ENCODE measurements at regions not wholly inside any gene's neighbourhood (a gene's known extent, or its start where the extent isn't known, plus 50 kb on each side); places are given as distances from the start of the nearest gene placed in this dataset.

- no peak overlapping the region for H3K4me3 ChIP-seq
- TF ChIP-seq, protein P1, sequence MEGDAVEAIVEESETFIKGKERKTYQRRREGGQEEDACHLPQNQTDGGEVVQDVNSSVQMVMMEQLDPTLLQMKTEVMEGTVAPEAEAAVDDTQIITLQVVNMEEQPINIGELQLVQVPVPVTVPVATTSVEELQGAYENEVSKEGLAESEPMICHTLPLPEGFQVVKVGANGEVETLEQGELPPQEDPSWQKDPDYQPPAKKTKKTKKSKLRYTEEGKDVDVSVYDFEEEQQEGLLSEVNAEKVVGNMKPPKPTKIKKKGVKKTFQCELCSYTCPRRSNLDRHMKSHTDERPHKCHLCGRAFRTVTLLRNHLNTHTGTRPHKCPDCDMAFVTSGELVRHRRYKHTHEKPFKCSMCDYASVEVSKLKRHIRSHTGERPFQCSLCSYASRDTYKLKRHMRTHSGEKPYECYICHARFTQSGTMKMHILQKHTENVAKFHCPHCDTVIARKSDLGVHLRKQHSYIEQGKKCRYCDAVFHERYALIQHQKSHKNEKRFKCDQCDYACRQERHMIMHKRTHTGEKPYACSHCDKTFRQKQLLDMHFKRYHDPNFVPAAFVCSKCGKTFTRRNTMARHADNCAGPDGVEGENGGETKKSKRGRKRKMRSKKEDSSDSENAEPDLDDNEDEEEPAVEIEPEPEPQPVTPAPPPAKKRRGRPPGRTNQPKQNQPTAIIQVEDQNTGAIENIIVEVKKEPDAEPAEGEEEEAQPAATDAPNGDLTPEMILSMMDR (IDR thresholded peaks at IDR 0.05) = no peak
- no peaks in the 10 kb centered on the region for H3K36me3 ChIP-seq
- DNase-seq (ENCODE audit: low spot score in 2 of 2) = no peak
- intact Hi-C loops (cut with DNase I) = no loop called here
- H3K27me3 ChIP-seq = no peaks in the 10 kb centered on the region
- no peaks in the 10 kb centered on the region for H3K4me1 ChIP-seq
- no peaks in the 10 kb centered on the region for H3K9me3 ChIP-seq
- no peak overlapping the region for H3K27ac ChIP-seq
Measured at GRCh38 chr2:168356477-168356835, 99.6 kb upstream of the CERS6 start.

DNA sequence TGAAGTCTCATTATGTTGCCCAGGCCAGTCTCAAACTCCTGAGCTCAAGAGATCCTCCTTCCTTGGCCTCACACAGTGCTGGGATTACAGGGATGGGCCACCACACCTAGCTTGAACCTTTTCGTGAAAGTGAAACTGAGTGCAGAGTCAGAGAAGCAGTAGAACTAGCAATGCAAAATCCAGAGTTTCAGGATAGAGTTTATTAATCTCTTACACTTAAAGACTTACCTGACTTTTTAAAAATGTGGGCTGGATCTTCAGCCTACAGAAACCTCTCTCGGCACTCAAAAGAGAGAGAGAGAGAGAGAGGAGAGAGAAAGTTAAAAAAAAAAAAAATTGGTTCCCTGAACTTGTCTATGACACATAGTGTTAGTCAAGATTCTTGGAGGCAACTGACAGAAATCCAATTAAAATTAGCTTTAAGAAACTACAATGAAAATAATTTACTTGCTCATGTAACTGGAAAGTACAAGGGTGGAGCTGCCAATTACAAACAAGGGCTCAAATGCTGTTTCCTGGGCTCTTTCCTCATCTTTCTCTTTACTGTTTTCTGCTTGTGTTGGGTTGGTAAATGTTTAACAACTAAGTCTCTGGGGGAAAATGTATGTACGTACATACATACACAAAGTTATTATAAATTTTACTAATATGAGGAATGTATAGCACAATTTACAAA lies 98.1 kb upstream of the CERS6 start:
- H3K9me3 ChIP-seq = no peaks in the 10 kb centered on the region
- no peaks in the 10 kb centered on the region for H3K36me3 ChIP-seq
- no peak overlapping the region for H3K4me3 ChIP-seq
- TF ChIP-seq, protein P1 (IDR thresholded peaks at IDR 0.05) = no peak
- no peaks in the 10 kb centered on the region for H3K27me3 ChIP-seq
- no peak overlapping the region for H3K27ac ChIP-seq
- intact Hi-C loops (cut with DNase I) = no loop called here
- no peaks in the 10 kb centered on the region for H3K4me1 ChIP-seq
- DNase-seq (ENCODE audit: low spot score in 2 of 2) = no peak

- H3K4me1 ChIP-seq = no peaks in the 10 kb centered on the region
- H3K27me3 ChIP-seq = no peaks in the 10 kb centered on the region
- DNase-seq (ENCODE audit: low spot score in 2 of 2) = no peak
- intact Hi-C loops (cut with DNase I) = no loop called here
- no peaks in the 10 kb centered on the region for H3K36me3 ChIP-seq
- H3K4me3 ChIP-seq = no peak overlapping the region
- TF ChIP-seq, protein P1 (IDR thresholded peaks at IDR 0.05) = no peak
- no peaks in the 10 kb centered on the region for H3K9me3 ChIP-seq
- no peak overlapping the region for H3K27ac ChIP-seq
Measured at GRCh38 chr2:168359082-168359481, 97.0 kb upstream of the CERS6 start.

- H3K36me3 ChIP-seq = no peaks in the 10 kb centered on the region
- H3K27me3 ChIP-seq = no peaks in the 10 kb centered on the region
- no peak overlapping the region for H3K27ac ChIP-seq
- H3K4me3 ChIP-seq = no peak overlapping the region
- TF ChIP-seq, protein P1 (IDR thresholded peaks at IDR 0.05) = no peak
- H3K9me3 ChIP-seq = no peaks in the 10 kb centered on the region
- no peaks in the 10 kb centered on the region for H3K4me1 ChIP-seq
- intact Hi-C loops (cut with DNase I) = no loop called here
- DNase-seq (ENCODE audit: low spot score in 2 of 2) = no peak
Measured at GRCh38 chr2:168363347-168364092, 92.6 kb upstream of the CERS6 start.

DNA sequence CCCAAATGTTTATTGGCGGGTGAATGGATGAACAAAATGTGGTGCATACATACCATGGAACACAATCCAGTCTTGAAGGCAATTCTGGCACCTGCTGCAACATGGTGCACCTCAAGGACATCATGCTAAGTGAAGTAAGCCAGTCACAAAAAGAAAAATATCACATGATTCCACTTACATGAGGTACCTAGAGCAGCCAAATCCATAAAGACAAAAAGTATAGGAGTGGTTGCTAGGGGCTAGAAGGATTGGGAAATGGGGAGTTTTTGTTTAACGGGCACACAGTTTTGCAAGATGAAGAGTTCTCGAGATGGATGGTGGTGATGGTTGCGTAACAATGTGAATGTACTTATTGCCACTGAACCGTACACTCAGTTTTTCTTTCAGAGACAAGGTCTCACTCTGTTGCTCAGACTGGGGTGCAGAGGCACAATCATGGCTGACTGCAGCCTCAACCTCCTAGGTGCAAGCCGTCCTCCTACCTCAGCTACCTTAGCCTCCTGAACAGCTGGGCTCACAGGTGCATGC lies 90.9 kb upstream of the CERS6 start:
- H3K27me3 ChIP-seq = no peaks in the 10 kb centered on the region
- TF ChIP-seq, protein P1 (IDR thresholded peaks at IDR 0.05) = no peak
- no peaks in the 10 kb centered on the region for H3K36me3 ChIP-seq
- no peak overlapping the region for H3K4me3 ChIP-seq
- DNase-seq (ENCODE audit: low spot score in 2 of 2) = no peak
- no peaks in the 10 kb centered on the region for H3K4me1 ChIP-seq
- no peak overlapping the region for H3K27ac ChIP-seq
- no peaks in the 10 kb centered on the region for H3K9me3 ChIP-seq
- intact Hi-C loops (cut with DNase I) = no loop called here

All from ascending aorta (tissue), 2 donors.